Lower leg skin (tissue), 4 donors: ENCODE measurements at regions not wholly inside any gene's neighbourhood (a gene's known extent, or its start where the extent isn't known, plus 50 kb on each side); places are given as distances from the start of the nearest gene placed in this dataset.

Experiments used
- DNase-seq, 2 donors: peaks; one replicate each; pipeline ENCODE4 v3.0.0-alpha.2; 2019; ENCODE audit warnings: low spot score in 2 of 2
- H3K4me3 ChIP-seq: fragments of 200-600 bp; sonication (generic); 2 replicates; pipeline ENCODE4 v1.5.1; 2017; ENCODE audit warnings: mild to moderate bottlenecking, low read depth; ENCODE audit not compliant: poor library complexity, severe bottlenecking
- CTCF ChIP-seq, 3 donors: fragments of 450-650 bp; IDR thresholded peaks; one replicate each; pipeline ENCODE4 v1.5.1; 2016; ENCODE audit warnings: antibody characterized with exemption in 3 of 3, mild to moderate bottlenecking in 3 of 3, moderate library complexity in 2 of 3
- POLR2A ChIP-seq, 2 donors: fragments of 450-650 bp; IDR thresholded peaks; one replicate each; pipeline ENCODE4 v1.6.1; 2016 to 2017; ENCODE audit warnings: antibody characterized with exemption in 2 of 2, mild to moderate bottlenecking in 1 of 2, moderate library complexity in 1 of 2
- WGBS, 2 donors: methylation state at CpG; one replicate each; pipeline ENCODE4 v1.1.5; 2018; 5-methylcytosine and 5-hydroxymethylcytosine counted together
- intact Hi-C: fragments of 100-400 bp; cut with DNase I; formaldehyde crosslinking; loops from one replicate; pipeline ENCODE4 v1.15.0; 2023; ENCODE audit warnings: low total_unique reads

DNA sequence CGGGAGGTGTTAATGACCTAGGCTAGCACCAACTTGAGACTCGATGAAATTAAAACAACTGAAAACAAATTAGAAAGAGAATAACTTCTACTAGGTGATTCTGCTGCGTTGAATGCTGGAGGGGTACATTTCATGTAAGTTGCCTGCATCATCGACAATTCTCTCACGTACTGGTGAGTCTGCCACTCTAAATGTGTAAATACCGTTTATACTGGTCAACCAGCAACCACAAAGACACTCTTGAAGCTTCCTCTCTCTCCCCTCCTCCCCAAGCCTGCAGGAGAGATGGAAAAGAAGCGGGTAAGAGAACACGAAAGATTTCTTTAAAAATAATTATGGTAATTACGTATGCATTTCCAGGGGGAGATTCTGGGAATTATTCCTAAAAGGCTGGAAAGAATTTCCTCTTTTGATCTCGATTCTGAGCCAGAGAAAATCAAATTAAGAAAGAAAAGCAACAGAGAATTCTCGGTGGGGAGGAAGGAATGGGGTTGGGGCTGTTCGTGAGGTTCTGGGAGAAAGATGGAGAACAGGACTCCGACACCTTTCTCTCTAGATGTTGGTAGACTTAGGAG is 68.6 kb upstream of the MRTFB start:
- TF ChIP-seq CTCF (IDR thresholded peaks at IDR 0.05): no peak
- TF ChIP-seq POLR2A (IDR thresholded peaks at IDR 0.05): no peak
- intact Hi-C loops: no loop called here
- peak in 1 of 2 donors; percentile 2 for DNase-seq
- WGBS, 2 donors: 43 to 47% methylated on average over 13 of the region's 13 CpGs
- H3K4me3 ChIP-seq: no peak overlapping the region

- 3% methylated on average over 15 of the region's 15 CpGs for WGBS, 2 donors
- TF ChIP-seq POLR2A (IDR thresholded peaks at IDR 0.05) (no peak), CTCF (IDR thresholded peaks at IDR 0.05) (no peak)
- DNase-seq: peak; percentile 75 to 91
- intact Hi-C loops: no loop called here
- H3K4me3 ChIP-seq: no peak overlapping the region
Observed at GRCh38 chr16:14003074-14003570, 68.0 kb upstream of the MRTFB start.

DNA sequence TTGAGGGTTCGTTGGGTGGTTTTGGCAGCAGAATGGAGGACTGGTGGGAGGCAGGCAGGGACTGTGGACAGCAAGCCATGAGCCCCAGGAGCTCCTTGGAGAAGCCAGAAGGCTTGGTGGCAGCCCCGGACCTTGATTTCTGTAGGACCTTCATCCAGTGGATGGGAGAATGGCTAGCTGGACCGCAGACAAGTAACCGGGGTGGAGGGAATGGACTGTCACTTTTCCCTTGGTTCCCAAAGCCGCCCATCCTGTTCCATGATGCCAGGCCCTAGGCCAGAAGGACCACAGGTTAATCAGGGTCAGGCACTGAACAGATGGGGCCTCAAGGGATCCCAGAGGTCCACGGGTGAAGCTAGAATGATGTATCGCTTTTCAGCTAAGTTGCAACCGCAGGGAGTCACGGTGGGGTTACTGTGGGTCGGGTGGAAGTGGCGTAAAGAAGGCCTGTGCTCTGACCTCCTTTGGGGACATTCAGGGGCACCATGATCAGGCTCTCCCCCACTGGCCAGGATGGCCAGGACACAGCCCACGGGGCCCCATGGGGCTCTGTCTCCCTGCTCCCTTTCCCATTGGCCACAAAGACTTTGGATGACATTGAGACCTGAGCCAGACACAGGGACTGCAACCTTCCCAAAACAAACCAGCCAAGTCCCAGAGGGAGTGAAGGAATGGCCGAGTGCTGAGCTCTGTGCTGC is 66.9 kb upstream of the MRTFB start:
- DNase-seq: peak in 1 of 2 donors; percentile 84
- intact Hi-C loops: no loop called here
- TF ChIP-seq POLR2A (IDR thresholded peaks at IDR 0.05): no peak
- no peak for TF ChIP-seq CTCF (IDR thresholded peaks at IDR 0.05)
- H3K4me3 ChIP-seq: no peak overlapping the region
- 83 to 84% methylated on average over 13 of the region's 13 CpGs for WGBS, 2 donors

DNA sequence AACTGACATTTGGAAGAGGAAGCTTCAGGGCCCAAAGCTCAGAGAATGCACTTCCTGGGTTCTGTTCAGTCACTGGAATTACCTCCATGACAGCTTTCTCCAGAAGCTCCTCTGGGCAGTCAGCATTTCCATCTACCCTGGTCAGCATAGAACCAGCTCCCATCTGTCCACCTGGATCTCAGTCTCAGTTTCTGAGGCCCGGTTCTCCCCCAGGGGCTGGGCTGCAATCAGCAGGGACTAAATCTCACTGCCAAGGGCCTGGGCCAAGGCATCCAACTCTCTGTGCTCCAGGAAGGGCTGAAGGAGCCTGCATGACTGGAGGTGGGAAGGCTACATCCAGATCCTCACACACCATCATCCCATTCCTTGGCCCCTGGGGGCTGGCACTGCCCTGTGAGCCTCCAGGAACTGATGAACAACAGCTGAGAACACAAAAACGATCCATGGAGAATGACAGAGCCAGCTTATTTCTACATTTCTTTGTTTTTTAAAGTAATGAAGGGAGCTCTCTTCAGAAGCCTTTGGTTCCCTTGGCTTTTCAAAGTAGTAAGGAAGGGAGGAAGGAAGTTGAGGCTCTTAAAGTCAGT is 66.3 kb upstream of the MRTFB start:
- H3K4me3 ChIP-seq: no peak overlapping the region
- no peak for TF ChIP-seq CTCF (IDR thresholded peaks at IDR 0.05)
- DNase-seq: peak in 1 of 2 donors; percentile 70
- intact Hi-C loops: no loop called here
- 45 to 57% methylated on average over 2 of the region's 2 CpGs for WGBS, 2 donors

- 84 to 89% methylated on average over 6 of the region's 6 CpGs for whole genome bisulfite sequencing, 2 donors
- no peak overlapping the region for H3K4me3 ChIP-seq
- peak in 1 of 2 donors; percentile 42 for DNase-seq
- TF ChIP-seq POLR2A (IDR thresholded peaks at IDR 0.05) (no peak), CTCF (IDR thresholded peaks at IDR 0.05) (no peak)
- intact Hi-C loops: no loop called here
Observed at GRCh38 chr16:14005335-14005734, 65.8 kb upstream of the MRTFB start.
